ENCODE measurements at regions not wholly inside any gene's neighbourhood (a gene's known extent, or its start where the extent isn't known, plus 50 kb on each side); places are given as distances from the start of the nearest gene placed in this dataset.

GRCh38 chr5:1706021-1706420 is 93.6 kb downstream of the MRPL36 start (continued):
- TF ChIP-seq RERE (CRISPR knock-in tag; IDR thresholded peaks at IDR 0.05; ENCODE audit: low read depth) (no peak), ISL2 (CRISPR knock-in tag; IDR thresholded peaks at IDR 0.05) (no peak), ZFP90 (CRISPR knock-in tag; IDR thresholded peaks at IDR 0.05; ENCODE audit: borderline replicate concordance) (no peak), MIER3 (CRISPR knock-in tag; IDR thresholded peaks at IDR 0.05; ENCODE audit: borderline replicate concordance) (no peak), BRD4 (CRISPR knock-in tag; IDR thresholded peaks at IDR 0.05) (no peak)

- FAIRE-seq = no peak
- Histone ChIP-seq H3K36me3 (replicated peaks in 1 of 2; ENCODE audit: control insufficient read depth in 1 of 2, insufficient read depth in 2 of 2, low read length in 2 of 2) (no peaks in the 10 kb centered on the region), H3K9ac (ENCODE audit: insufficient read depth, low read depth, low read length) (no peak overlapping the region), H3K4me1 (ENCODE audit: insufficient read depth, low read length) (no peaks in the 10 kb centered on the region), H3K9me3 (ENCODE audit: low read length) (no peaks in the 10 kb centered on the region), H4K20me1 (ENCODE audit: insufficient read depth, low read length) (no peaks in the 10 kb centered on the region), H3K27me3 (ENCODE audit: control insufficient read depth in 1 of 2, insufficient read depth in 2 of 2, low read length in 2 of 2) (peaks cover 11 to 75% of the 10 kb centered on the region in 2 experiments), H3K4me3 (replicated peaks in 1 of 3; ENCODE audit: insufficient read depth in 1 of 3, low read depth in 2 of 3, low read length in 3 of 3) (no peak overlapping the region), H3K4me2 (ENCODE audit: low read depth, low read length) (no peak overlapping the region), H2AFZ (ENCODE audit: low read length) (no peak overlapping the region), H3K79me2 (ENCODE audit: insufficient read depth, low read length) (no peaks in the 10 kb centered on the region), H3K27ac (ENCODE audit: extremely low read length, insufficient read depth, low read length) (no peak overlapping the region)
- no peak for TF ChIP-seq TRAFD1 (CRISPR knock-in tag; IDR thresholded peaks at IDR 0.05; ENCODE audit: borderline replicate concordance)
- TF ChIP-seq TBL1XR1 (IDR thresholded peaks at IDR 0.05; ENCODE audit: borderline replicate concordance, low read length, partially characterized antibody) = no peak
- no peak for TF ChIP-seq ZNF572 (CRISPR knock-in tag; IDR thresholded peaks at IDR 0.05)
- no peak for TF ChIP-seq MAF1 (CRISPR knock-in tag; IDR thresholded peaks at IDR 0.05; ENCODE audit: borderline replicate concordance)
- TF ChIP-seq BHLHE40 (IDR thresholded peaks at IDR 0.05; ENCODE audit: low read length) = no peak
- TF ChIP-seq RNF219 (CRISPR knock-in tag; IDR thresholded peaks at IDR 0.05) = no peak
- TF ChIP-seq HCFC1 (IDR thresholded peaks at IDR 0.05; ENCODE audit: low read depth, low read length) = no peak
- intact Hi-C loops (cut with micrococcal nuclease; ENCODE audit: unreplicated experiment) (no loop called here), in situ Hi-C loops (cut with HindIII; ENCODE audit: extremely low pct_ligation_motif_present, low pct_unique_long_range_greater_than_20kb) (no loop called here)
- ATAC-seq = no peak
- no TSS peak for BruUV-seq (replicated peaks)
- ChIA-PET POLR2A (no interaction called here), CTCF (ENCODE audit: low intra/inter-chr PET ratio, low total read pairs) (no interaction called here)
- DNase-seq (ENCODE audit: low spot score) = no peak
- WGBS (ENCODE audit: low lambda C conversion rate) = 43% methylated on average over 1 of the region's 7 CpGs
Observed at GRCh38 chr5:1704676-1705075, 95.0 kb downstream of the MRPL36 start.

All from HepG2 (cell line).